H1 (cell line): ENCODE measurements at regions not wholly inside any gene's neighbourhood (a gene's known extent, or its start where the extent isn't known, plus 50 kb on each side); places are given as distances from the start of the nearest gene placed in this dataset.

Source experiments
- CTCF ChIA-PET: fragments of 300-600 bp; sonication (Branson Sonifier 250); formaldehyde crosslinking; loops from one replicate; lab custom pipeline; 2021; ENCODE audit not compliant: partially characterized antibody; lab: Charles Lee
- POLR2A ChIA-PET: fragments of 300-600 bp; sonication (Branson Sonifier 250); formaldehyde crosslinking; loops from one replicate; lab custom pipeline; 2021; ENCODE audit warnings: inconsistent platforms; ENCODE audit not compliant: partially characterized antibody; lab: Charles Lee
- DNase-seq, 2 experiments: peaks; one replicate each; pipeline versions ENCODE4 v3.0.0 to v3.0.0-alpha.2; 2010 to 2022; ENCODE audit warnings: low spot score in 2 of 2, low read depth in 1 of 2, mixed read lengths in 1 of 2
- FAIRE-seq: peaks from 2 replicates; lab custom pipeline; 2011; peaks lifted over from hg19 to GRCh38; lab: Jason Lieb, UNC
- H2AFZ ChIP-seq: 2 replicates; pipeline ENCODE4 v1.8.1; 2012; ENCODE audit warnings: low read length, inconsistent platforms
- H2AK5ac ChIP-seq: 2 replicates; pipeline ENCODE4 v1.6.1; 2013; ENCODE audit warnings: low read depth, low read length
- H2BK120ac ChIP-seq: replicated peaks from 2 replicates; pipeline ENCODE3; 2013; ENCODE audit warnings: low read depth, low read length, inconsistent platforms
- H2BK12ac ChIP-seq: 2 replicates; pipeline ENCODE4 v1.6.1; 2013; ENCODE audit warnings: low read depth, low read length
- H2BK15ac ChIP-seq: 2 replicates; pipeline ENCODE4 v1.6.1; 2013; ENCODE audit warnings: low read length
- H2BK20ac ChIP-seq: 2 replicates; pipeline ENCODE4 v1.6.1; 2013; ENCODE audit warnings: low read length
- H2BK5ac ChIP-seq: 2 replicates; pipeline ENCODE4 v1.6.1; 2013; ENCODE audit warnings: low read depth, low read length
- H3K14ac ChIP-seq: 2 replicates; pipeline ENCODE4 v1.6.1; 2013; ENCODE audit warnings: inconsistent platforms; ENCODE audit not compliant: insufficient read length
- H3K18ac ChIP-seq: 2 replicates; pipeline ENCODE4 v1.6.1; 2013; ENCODE audit warnings: low read length; ENCODE audit errors: extremely low read depth
- H3K23ac ChIP-seq: 2 replicates; pipeline ENCODE4 v1.6.1; 2013; ENCODE audit warnings: inconsistent platforms; ENCODE audit not compliant: insufficient read length
- H3K23me2 ChIP-seq: 2 replicates; pipeline ENCODE4 v1.6.1; 2013; ENCODE audit warnings: low read depth, low read length
- H3K27ac ChIP-seq: 2 replicates; pipeline ENCODE4 v1.6.1; 2011; ENCODE audit warnings: low read depth, low read length, inconsistent platforms
- H3K27me3 ChIP-seq, 4 experiments: replicated peaks in 1 of 4; 1 replicate in 1 of 4; 2 replicates in 3 of 4; pipeline versions ENCODE4 v1.6.1 to v1.8.1; 2011 to 2013; ENCODE audit warnings: low read length in 3 of 4, mild to moderate bottlenecking in 3 of 4, inconsistent platforms in 2 of 4, mixed read lengths in 2 of 4, moderate library complexity in 1 of 4; ENCODE audit not compliant: control insufficient read depth in 3 of 4, insufficient read depth in 3 of 4; ENCODE audit errors: extremely low read depth in 1 of 4
- H3K36me3 ChIP-seq, 4 experiments: 2 replicates each; pipeline versions ENCODE4 v1.6.1 to v1.8.1; 2011 to 2013; ENCODE audit warnings: mild to moderate bottlenecking in 4 of 4, low read length in 3 of 4, moderate library complexity in 2 of 4, control low read depth in 1 of 4, inconsistent platforms in 1 of 4; ENCODE audit not compliant: insufficient read depth in 4 of 4, control insufficient read depth in 2 of 4
- H3K4ac ChIP-seq: replicated peaks from 2 replicates; pipeline ENCODE3; 2013; ENCODE audit warnings: low read length, low read depth, mixed read lengths, inconsistent platforms; ENCODE audit not compliant: insufficient read length
- H3K4me1 ChIP-seq, 4 experiments: replicated peaks in 1 of 4; 1 replicate in 1 of 4; 2 replicates in 3 of 4; pipeline versions ENCODE4 v1.6.1 to v1.8.1; 2011 to 2013; ENCODE audit warnings: low read length in 3 of 4, inconsistent platforms in 2 of 4, mixed read lengths in 1 of 4; ENCODE audit not compliant: insufficient read depth in 4 of 4, control insufficient read depth in 3 of 4
- H3K4me2 ChIP-seq, 2 experiments: 2 replicates each; pipeline versions ENCODE4 v1.6.1 to v1.8.1; 2011 to 2013; ENCODE audit warnings: low read depth in 2 of 2, low read length in 2 of 2, control low read depth in 1 of 2, inconsistent platforms in 1 of 2, mild to moderate bottlenecking in 1 of 2; ENCODE audit not compliant: insufficient read depth in 1 of 2
- H3K4me3 ChIP-seq, 4 experiments: fragments of 200-600, 300-600 bp in 1 of 4; sonication (generic), shearing (Covaris generic), sonication (Bioruptor Twin) in 1 of 4; 2 replicates each; pipeline versions ENCODE4 v1.5.1 to v1.8.1; 2011 to 2016; ENCODE audit warnings: low read length in 4 of 4, low read depth in 3 of 4, control low read depth in 2 of 4, inconsistent platforms in 2 of 4, mild to moderate bottlenecking in 2 of 4, mixed read lengths in 1 of 4, moderate library complexity in 1 of 4; ENCODE audit not compliant: insufficient read depth in 2 of 4; ENCODE audit errors: extremely low read depth in 1 of 4
- H3K56ac ChIP-seq: replicated peaks from 2 replicates; pipeline ENCODE3; 2013; ENCODE audit warnings: low read depth, mild to moderate bottlenecking, mixed read lengths, low read length, inconsistent platforms; ENCODE audit not compliant: insufficient read length
- H3K79me1 ChIP-seq: 2 replicates; pipeline ENCODE4 v1.6.1; 2013; ENCODE audit warnings: low read depth, low read length, control low read depth
- H3K79me2 ChIP-seq, 2 experiments: 2 replicates each; pipeline versions ENCODE4 v1.6.1 to v1.8.1; 2012 to 2013; ENCODE audit warnings: low read length in 2 of 2, mild to moderate bottlenecking in 2 of 2, inconsistent platforms in 1 of 2; ENCODE audit not compliant: insufficient read depth in 2 of 2, control insufficient read depth in 1 of 2
- H3K9ac ChIP-seq, 4 experiments: replicated peaks in 1 of 4; 1 replicate in 1 of 4; 2 replicates in 3 of 4; pipeline versions ENCODE4 v1.6.1 to v1.8.1; 2011 to 2013; ENCODE audit warnings: low read depth in 3 of 4, low read length in 3 of 4, control low read depth in 2 of 4, mild to moderate bottlenecking in 2 of 4, moderate library complexity in 2 of 4, inconsistent platforms in 1 of 4; ENCODE audit errors: extremely low read depth in 1 of 4
- H3K9me3 ChIP-seq, 2 experiments: 2 replicates each; pipeline versions ENCODE4 v1.6.1 to v1.8.1; 2012 to 2013; ENCODE audit warnings: mild to moderate bottlenecking in 2 of 2, moderate library complexity in 2 of 2, control low read depth in 1 of 2, inconsistent platforms in 1 of 2, low read depth in 1 of 2, low read length in 1 of 2, mixed read lengths in 1 of 2; ENCODE audit not compliant: insufficient read depth in 2 of 2
- H4K20me1 ChIP-seq, 2 experiments: replicated peaks in 1 of 2; 2 replicates each; pipeline versions ENCODE3 to v1.8.1; 2011 to 2013; ENCODE audit warnings: inconsistent platforms in 2 of 2, low read length in 2 of 2, mild to moderate bottlenecking in 1 of 2; ENCODE audit not compliant: insufficient read depth in 2 of 2, control insufficient read depth in 1 of 2
- H4K5ac ChIP-seq: 2 replicates; pipeline ENCODE4 v1.6.1; 2013; ENCODE audit warnings: low read length, low read depth, mixed read lengths, inconsistent platforms; ENCODE audit not compliant: insufficient read length
- H4K8ac ChIP-seq: 2 replicates; pipeline ENCODE4 v1.8.0; 2013; ENCODE audit warnings: mild to moderate bottlenecking, moderate library complexity, low read length, inconsistent platforms; ENCODE audit not compliant: insufficient read depth; ENCODE audit errors: extremely low read depth
- H4K91ac ChIP-seq: replicated peaks from 2 replicates; pipeline ENCODE3; 2013; ENCODE audit warnings: low read length, mixed read lengths, inconsistent platforms; ENCODE audit not compliant: insufficient read length
- ATF2 ChIP-seq: IDR thresholded peaks from 2 replicates; pipeline ENCODE4 v1.6.1; 2012; ENCODE audit warnings: low read length, inconsistent platforms
- CHD2 ChIP-seq: IDR thresholded peaks from 2 replicates; pipeline ENCODE4 v1.6.1; 2012; ENCODE audit warnings: low read length, improper control_type of control experiment
- E2F6 ChIP-seq: IDR thresholded peaks from 2 replicates; pipeline ENCODE4 v1.6.1; 2012; ENCODE audit warnings: inconsistent platforms
- EZH2 ChIP-seq: fragments of 200-600 bp; sonication (generic); IDR thresholded peaks from 2 replicates; pipeline ENCODE4 v1.7.1; 2012; ENCODE audit warnings: low read depth, mild to moderate bottlenecking, moderate library complexity, low read length, inconsistent platforms; ENCODE audit not compliant: severe bottlenecking
- NANOG ChIP-seq: IDR thresholded peaks from 2 replicates; pipeline ENCODE4 v1.6.1; 2011; ENCODE audit warnings: low read length, low read depth, mild to moderate bottlenecking, inconsistent platforms; ENCODE audit not compliant: insufficient read depth, poor library complexity, severe bottlenecking
- RNF2 ChIP-seq: fragments of 200-900, 300-1000 bp; sonication (generic); IDR thresholded peaks from 2 replicates; pipeline ENCODE4 v1.7.1; 2016; ENCODE audit warnings: borderline replicate concordance, low read depth, mild to moderate bottlenecking, antibody characterized with exemption, low read length; ENCODE audit not compliant: poor library complexity, severe bottlenecking; ENCODE audit errors: missing control alignments
- SP1 ChIP-seq: IDR thresholded peaks from 2 replicates; pipeline ENCODE4 v1.6.1; 2011; ENCODE audit warnings: low read depth, low read length
- SP4 ChIP-seq: IDR thresholded peaks from 2 replicates; pipeline ENCODE4 v1.6.1; 2012; ENCODE audit warnings: low read length, inconsistent platforms
- TAF7 ChIP-seq: optimal IDR thresholded peaks from 2 replicates; pipeline ENCODE3; 2011; ENCODE audit warnings: low read depth, mild to moderate bottlenecking, inconsistent platforms, low read length, moderate library complexity, borderline replicate concordance
- whole genome bisulfite sequencing, 2 experiments: shearing (Covaris generic) in 1 of 2; methylation state at CpG; one replicate each; pipeline versions ENCODE4 v1.1.6 to v1.1.7; 2013 to 2015; ENCODE audit warnings: low lambda C conversion rate in 2 of 2, mixed read lengths in 2 of 2, inconsistent platforms in 1 of 2, low coverage in 1 of 2, missing lambda C conversion rate in 1 of 2; ENCODE audit not compliant: insufficient replicate concordance in 2 of 2, insufficient coverage in 1 of 2, insufficient read length in 1 of 2; ENCODE audit errors: extremely low coverage in 1 of 2, missing lambda C conversion rate in 1 of 2; 5-methylcytosine and 5-hydroxymethylcytosine counted together
- TF ChIP-seq, protein P1 (sequence below): IDR thresholded peaks from 2 replicates; pipeline ENCODE4 v1.6.1; 2012; ENCODE audit warnings: inconsistent platforms

DNA sequence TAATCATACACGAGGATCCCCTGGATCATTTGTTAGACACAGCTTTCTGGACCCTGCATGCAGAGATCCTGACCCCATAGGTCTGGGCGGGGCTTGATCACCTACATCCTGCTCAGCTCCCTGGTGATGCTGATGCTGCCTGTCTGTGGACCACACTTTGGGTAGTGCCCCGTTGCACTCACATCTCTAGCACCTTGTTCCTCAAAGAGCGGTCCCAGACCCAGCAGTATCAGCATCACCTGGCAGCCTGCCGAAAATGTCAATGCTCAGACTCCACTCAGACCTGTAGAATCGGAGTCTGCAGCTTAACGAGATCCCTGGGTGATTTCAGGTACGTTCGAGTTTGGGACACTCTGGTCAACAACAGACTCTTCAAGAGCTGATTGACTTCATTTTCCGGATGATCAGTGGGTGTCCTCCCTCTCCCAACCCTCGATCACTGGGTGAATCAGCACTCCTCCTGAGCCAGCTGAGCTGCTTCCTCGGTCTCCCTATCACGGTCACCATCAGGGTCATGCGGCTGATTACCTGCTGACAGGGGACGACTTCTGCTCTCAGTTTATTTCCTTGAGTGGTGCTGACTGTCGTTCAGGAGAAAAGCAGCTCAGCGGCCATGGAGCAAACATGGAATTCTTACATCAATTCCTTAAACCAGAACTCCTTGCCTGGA lies 150.6 kb upstream of the RAB12 start:
- Histone ChIP-seq H3K56ac (no peak overlapping the region), H3K79me1 (no peaks in the 10 kb centered on the region), H2AFZ (no peak overlapping the region), H2BK15ac (no peak overlapping the region), H2BK5ac (no peak overlapping the region), H3K4me1 (no peaks in the 10 kb centered on the region), H2BK120ac (no peak overlapping the region), H2AK5ac (no peak overlapping the region), H3K23ac (no peak overlapping the region), H2BK12ac (no peak overlapping the region), H3K23me2 (no peaks in the 10 kb centered on the region), H4K8ac (no peak overlapping the region), H3K4me2 (no peak overlapping the region), H4K20me1 (no peaks in the 10 kb centered on the region), H3K9me3 (peaks cover 11 to 12% of the 10 kb centered on the region in 2 experiments; a peak in 3 of 4 replicates), H3K18ac (no peak overlapping the region), H4K5ac (no peak overlapping the region), H3K9ac (no peak overlapping the region), H3K14ac (no peak overlapping the region), H2BK20ac (no peak overlapping the region), H3K4ac (no peak overlapping the region), H3K36me3 (no peaks in the 10 kb centered on the region), H3K79me2 (no peaks in the 10 kb centered on the region), H3K4me3 (no peak overlapping the region), H4K91ac (no peak overlapping the region), H3K27me3 (no peaks in the 10 kb centered on the region), H3K27ac (no peak overlapping the region)
- 81% methylated on average over 17 of the region's 17 CpGs; no CpG with 5 or more reads in 1 of the 2 experiments for WGBS, 2 experiments
- POLR2A ChIA-PET = no interaction called here
- CTCF ChIA-PET = interaction anchor here (0.6 to 2.0 kb wide), 4 partner anchors 9 to 359 kb away, joined by 3 to 10 read pairs (median 6); no protein-coding TSS in a partner anchor
- no peak for FAIRE-seq
- DNase-seq = no peak
- TF ChIP-seq NANOG (no peak), RNF2 (no peak), ATF2 (no peak), CHD2 (no peak), EZH2 (no peak), E2F6 (no peak), TAF7 (no peak), SP4 (no peak), SP1 (no peak)
- TF ChIP-seq, protein P1, sequence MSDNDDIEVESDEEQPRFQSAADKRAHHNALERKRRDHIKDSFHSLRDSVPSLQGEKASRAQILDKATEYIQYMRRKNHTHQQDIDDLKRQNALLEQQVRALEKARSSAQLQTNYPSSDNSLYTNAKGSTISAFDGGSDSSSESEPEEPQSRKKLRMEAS = no peak
